ENCODE measurements at regions not wholly inside any gene's neighbourhood (a gene's known extent, or its start where the extent isn't known, plus 50 kb on each side); places are given as distances from the start of the nearest gene placed in this dataset.

GRCh38 chr7:121810831-121811672 lies 61.9 kb upstream of the PTPRZ1 start:
- DNase-seq, result no peak

GRCh38 chr7:121807078-121807477 lies 65.9 kb upstream of the PTPRZ1 start:
- DNase-seq, result no peak

DNA sequence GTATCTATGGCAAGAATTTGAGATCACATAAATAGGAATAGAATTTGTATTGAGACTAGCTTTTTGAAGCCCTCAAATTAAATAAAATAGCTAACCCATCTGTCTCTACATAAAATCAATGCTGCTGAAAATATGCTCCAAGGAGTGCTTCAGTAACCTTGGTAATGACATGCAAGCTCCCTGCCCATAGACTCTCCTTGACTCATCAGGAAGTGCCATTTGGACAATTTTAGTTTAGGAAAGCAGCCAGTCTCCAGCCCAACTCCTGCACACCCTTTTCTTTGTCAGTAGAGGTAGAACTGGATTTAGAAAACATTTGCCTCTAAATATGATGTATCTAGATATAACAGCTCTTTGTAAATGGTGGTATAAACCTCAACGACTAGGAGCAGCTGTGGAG lies 69.9 kb upstream of the PTPRZ1 start:
- no peak for DNase-seq

GRCh38 chr7:121800916-121801675 lies 71.9 kb upstream of the PTPRZ1 start:
- no peak for DNase-seq

DNA sequence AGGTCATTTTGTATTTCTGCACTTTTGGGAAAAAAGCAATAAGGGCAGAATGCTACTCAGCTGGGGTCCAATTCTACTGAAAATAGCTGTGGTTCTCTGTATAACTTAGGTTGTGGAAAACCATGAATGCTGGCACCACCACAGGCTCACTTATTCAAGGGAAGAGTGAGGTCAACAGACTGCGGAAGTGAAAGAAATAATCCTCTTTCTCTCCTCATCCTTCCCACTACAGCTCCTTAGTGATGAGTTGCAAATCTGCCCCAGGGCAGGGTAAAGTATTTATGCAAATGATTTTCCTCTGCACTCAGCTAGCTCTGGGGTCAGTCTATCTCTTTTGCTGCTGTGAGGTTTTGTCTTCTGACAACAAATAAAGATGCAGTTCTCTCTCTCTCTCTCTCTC lies 74.1 kb upstream of the PTPRZ1 start:
- DNase-seq, result no peak

DNA sequence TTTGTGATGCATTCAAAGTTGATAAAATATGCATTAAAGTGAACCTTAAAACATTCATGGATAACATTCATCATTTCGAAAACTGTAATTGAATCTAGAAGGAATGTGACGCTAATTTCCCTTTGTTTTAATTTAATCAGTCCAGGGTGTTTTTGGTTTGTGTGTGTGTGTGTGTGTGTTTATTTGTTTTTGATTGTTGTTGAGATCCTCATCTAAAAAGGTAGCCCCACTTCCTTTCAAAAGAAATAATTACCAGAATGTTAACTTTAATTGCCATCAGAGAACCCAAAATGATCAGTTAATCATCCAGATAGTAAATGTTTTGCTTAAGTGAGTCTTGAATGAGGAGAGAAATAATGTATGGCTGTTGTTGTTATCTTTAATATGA lies 74.5 kb upstream of the PTPRZ1 start:
- DNase-seq, result no peak

DNA sequence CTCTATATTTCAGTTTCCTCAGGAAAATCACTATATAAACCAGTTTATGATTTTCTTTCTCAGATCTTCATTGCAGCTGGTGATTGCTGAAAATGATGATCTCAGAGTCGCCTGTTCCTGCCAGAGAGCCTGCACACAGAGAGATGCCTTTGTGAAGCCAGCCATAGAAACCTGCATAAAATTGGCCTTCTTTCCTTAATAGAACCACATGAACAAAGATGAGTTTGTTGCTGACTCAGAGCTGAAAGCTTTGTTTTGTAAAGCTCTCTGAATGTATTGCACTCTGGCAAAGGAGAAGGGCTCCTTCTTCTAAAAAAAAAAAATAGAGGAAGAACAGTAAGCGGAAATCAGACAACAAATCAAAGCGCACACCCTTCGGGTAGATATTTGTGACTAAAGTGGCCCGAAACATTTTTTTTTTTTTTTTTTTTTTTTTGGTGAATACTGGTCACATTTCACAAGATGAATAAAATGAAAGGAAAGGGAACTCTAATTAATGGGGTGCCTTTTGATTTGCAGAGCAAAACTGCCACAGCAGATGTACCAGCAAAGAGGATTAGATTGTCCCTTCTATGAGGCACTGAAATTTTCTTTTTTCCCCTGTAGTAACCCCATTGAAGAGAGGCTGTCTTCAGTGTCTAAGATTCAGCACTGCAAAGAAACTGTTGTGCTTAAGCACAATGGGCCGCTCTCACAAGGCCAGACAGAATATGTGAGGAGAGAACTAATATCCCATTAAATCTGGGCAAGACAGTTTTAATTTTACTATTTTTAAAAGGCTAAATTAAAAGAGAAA lies 75.1 kb upstream of the PTPRZ1 start:
- DNase-seq, result no peak

DNA sequence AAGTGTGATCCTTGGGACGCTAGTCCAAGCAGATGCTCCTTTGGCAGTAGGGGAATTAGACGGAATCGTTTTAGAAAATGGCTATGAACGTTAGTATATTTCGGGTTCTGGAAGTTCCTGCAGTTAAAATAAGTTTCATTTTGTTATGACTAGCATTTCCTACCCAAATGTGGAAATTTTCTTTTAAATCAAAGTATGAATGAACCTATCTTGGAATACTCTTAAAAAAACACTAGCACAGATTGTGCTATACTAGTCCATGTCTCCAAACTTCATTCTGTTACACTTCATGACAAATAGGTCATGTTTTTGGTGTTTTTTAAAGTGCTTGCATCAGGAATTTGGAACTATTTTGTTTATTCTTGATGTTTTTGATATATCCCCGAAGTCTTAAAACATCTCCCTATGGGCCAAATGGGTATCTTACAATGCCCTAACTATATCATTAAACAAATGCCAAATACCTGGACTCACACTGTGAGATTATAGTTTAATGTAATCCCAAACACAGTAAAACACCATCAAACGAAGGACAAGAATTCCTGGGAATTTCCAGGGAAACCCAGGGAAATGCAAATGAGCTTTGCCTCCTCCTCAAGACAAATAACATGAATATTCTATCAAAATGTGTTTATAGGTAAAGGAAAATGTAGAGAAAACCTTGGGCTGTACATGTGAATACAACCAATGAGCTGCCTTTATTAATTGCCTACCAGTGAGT lies 75.9 kb upstream of the PTPRZ1 start:
- DNase-seq, result no peak

DNA sequence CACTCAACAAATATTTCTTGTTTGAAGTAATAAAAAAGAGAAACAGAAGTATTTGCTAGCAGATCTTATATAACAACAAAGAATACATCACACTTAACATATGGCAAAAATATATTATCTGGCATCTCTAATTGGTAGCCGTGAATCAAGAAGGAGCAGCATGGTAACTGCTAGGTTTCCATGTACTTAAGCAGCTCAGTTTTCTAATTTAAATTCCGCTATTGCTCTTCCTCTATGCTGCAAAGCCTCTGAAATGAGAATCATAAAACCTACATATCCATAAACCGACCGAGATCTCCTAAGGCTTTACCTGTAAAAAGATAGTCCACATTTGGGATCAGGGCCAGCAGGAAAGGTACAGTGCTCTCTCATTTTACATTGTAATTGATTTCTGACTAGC lies 76.6 kb upstream of the PTPRZ1 start:
- no peak for DNase-seq

GRCh38 chr7:121795736-121796135 lies 77.2 kb upstream of the PTPRZ1 start:
- no peak for DNase-seq

DNA sequence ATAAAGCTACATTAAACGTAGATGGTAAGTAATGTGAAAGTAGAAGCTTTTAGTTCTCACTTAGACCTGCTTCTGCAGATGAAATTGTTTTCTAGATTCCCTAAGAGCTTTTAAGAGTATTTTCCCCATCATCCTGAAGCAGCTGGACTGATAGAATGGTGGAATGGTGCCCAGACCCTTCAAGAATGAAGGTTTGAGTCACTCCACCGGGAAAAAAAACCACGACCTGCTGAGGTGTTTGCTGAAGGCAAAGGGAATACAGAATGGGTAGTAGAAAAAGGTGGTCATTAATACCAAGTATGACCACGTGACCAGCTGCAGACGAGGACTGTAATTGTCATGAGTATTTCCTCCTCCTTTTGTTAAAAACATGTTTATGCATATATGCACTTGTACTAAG lies 79.2 kb upstream of the PTPRZ1 start:
- DNase-seq, result no peak

GRCh38 chr7:121777672-121778071 lies 95.3 kb upstream of the PTPRZ1 start:
- no peak for DNase-seq

DNA sequence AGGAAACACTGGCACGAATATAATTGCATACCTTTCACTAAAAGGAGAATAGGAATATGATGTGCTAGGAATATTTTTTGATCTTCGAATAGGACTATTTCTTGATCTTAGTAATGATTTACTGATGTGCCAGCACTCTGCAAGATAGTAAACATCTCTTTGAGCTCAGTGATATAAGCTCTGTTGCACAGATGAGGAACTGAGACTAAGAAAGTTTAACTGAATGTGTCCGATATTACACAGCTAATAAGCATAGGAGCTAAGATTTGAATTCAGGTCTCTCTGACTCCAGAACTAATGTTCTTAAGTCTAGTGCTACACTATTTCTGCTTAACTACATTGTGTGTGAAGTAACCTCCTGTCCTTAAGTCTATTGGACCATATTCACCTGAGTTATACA lies 98.4 kb upstream of the PTPRZ1 start:
- no peak for DNase-seq

- no peak for DNase-seq
These were observed 106.3 kb upstream of the PTPRZ1 start for GRCh38 chr7:121766676-121767075.

GRCh38 chr7:121761399-121761798 lies 111.6 kb upstream of the PTPRZ1 start:
- DNase-seq, result no peak

- DNase-seq, result no peak
These were observed 117.0 kb upstream of the PTPRZ1 start for GRCh38 chr7:121755818-121756552.

DNA sequence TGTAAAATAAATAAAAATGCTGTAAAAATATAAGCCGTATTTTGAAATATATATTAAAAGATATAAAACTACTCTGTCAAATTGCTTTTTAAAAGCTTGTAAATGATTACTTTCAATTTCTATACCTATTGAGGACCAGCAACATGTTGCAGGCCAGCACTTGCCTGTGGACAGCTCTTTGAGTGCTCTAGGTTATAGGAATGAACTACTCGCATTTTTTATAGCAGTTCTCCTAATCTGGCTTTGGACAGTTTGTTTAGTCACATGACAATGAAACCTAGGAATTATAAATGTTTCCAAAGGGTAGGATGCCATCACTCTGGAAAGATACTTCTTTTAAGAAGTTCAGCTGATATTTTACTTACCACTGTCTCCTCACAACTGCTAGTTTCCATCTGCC lies 117.7 kb upstream of the PTPRZ1 start:
- no peak for DNase-seq

GRCh38 chr7:121753944-121754343 lies 119.0 kb upstream of the PTPRZ1 start:
- no peak for DNase-seq

- DNase-seq, result no peak
These were observed 120.3 kb upstream of the PTPRZ1 start for GRCh38 chr7:121752706-121753105.

GRCh38 chr7:121748546-121748945 lies 124.4 kb upstream of the PTPRZ1 start:
- DNase-seq, result no peak

DNA sequence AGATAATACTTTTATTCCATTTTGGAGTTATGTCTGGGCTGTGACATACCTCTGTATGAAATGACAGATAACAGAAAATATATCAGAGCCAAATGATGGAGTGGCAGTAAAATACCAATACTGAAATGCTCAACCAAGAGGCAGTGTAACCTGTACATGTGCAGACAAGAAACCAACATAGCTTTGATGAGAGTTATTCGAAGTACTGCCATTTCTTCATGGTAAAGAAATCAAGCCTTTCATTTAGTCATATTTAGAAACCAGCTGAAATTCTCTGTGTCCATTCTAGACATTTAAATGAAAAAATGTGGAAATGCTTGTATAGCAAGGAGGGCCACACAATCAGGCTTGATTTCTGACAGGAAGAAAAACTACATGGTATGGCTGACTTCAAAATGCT lies 127.1 kb upstream of the PTPRZ1 start:
- no peak for DNase-seq

GRCh38 chr7:121744877-121745276 lies 128.1 kb upstream of the PTPRZ1 start:
- DNase-seq, result no peak
